ENCODE measurements at regions not wholly inside any gene's neighbourhood (a gene's known extent, or its start where the extent isn't known, plus 50 kb on each side); places are given as distances from the start of the nearest gene placed in this dataset.

- TF ChIP-seq L3MBTL2 (conservative IDR thresholded peaks at IDR 0.05), result no peak
- TF ChIP-seq ZNF384 (IDR thresholded peaks at IDR 0.05), result no peak
- TF ChIP-seq BHLHE40 (IDR thresholded peaks at IDR 0.05; ENCODE audit: borderline replicate concordance), result no peak
- TF ChIP-seq SUZ12 (IDR thresholded peaks at IDR 0.05), result no peak
- no peak for TF ChIP-seq CTBP1 (IDR thresholded peaks at IDR 0.05; ENCODE audit: borderline replicate concordance)
- TF ChIP-seq SP1 (IDR thresholded peaks at IDR 0.05), result no peak
- no peak for TF ChIP-seq ARNT (IDR thresholded peaks at IDR 0.05)
- no peak for TF ChIP-seq NFRKB (IDR thresholded peaks at IDR 0.05)
- no peak for TF ChIP-seq FOXK2 (IDR thresholded peaks at IDR 0.05)
- no peak for TF ChIP-seq ELF4 (IDR thresholded peaks at IDR 0.05)
- no peak for TF ChIP-seq TARDBP (IDR thresholded peaks at IDR 0.05)
- no peak for TF ChIP-seq FOXA1 (IDR thresholded peaks at IDR 0.05)
- TF ChIP-seq LEF1 (IDR thresholded peaks at IDR 0.05; ENCODE audit: borderline replicate concordance), result no peak
Observed at GRCh38 chr14:51396222-51396815, 156.3 kb downstream of the TMX1 start.

Measured in HEK293T (cell line).